Naive thymus-derived CD4-positive, alpha-beta T cell (primary cell): ENCODE measurements at regions not wholly inside any gene's neighbourhood (a gene's known extent, or its start where the extent isn't known, plus 50 kb on each side); places are given as distances from the start of the nearest gene placed in this dataset.

Experiments
- ATAC-seq: fragments of 150-1000 bp; cut with Tn5 transposase; 2 replicates; pipeline ENCODE4 v1.10.0; 2021; ENCODE audit warnings: mild to moderate bottlenecking, moderate library complexity
- CTCF ChIA-PET: fragments of 350-600 bp; sonication (Branson Sonifier 250); formaldehyde crosslinking; loops from one replicate; lab custom pipeline; 2021; ENCODE audit warnings: antibody characterized with exemption; lab: Charles Lee
- POLR2A ChIA-PET: fragments of 350-600 bp; sonication (Branson Sonifier 250); formaldehyde crosslinking; loops from one replicate; lab custom pipeline; 2021; ENCODE audit warnings: antibody characterized with exemption, inconsistent platforms; lab: Charles Lee
- DNase-seq, 9 donors: peaks; one replicate each; pipeline versions ENCODE4 v3.0.0 to v3.0.0-alpha.2; 2020 to 2022; ENCODE audit warnings: mixed read lengths in 1 of 9
- H3K27ac ChIP-seq: one replicate; pipeline ENCODE4 v1.7.0; 2013; ENCODE audit warnings: mild to moderate bottlenecking, low read depth, low read length, moderate library complexity
- H3K27me3 ChIP-seq, 2 donors: one replicate each; pipeline ENCODE4 v1.7.0; 2013; ENCODE audit warnings: low read length in 2 of 2, mild to moderate bottlenecking in 2 of 2, moderate library complexity in 2 of 2; ENCODE audit not compliant: control insufficient read depth in 2 of 2, insufficient read depth in 2 of 2
- H3K36me3 ChIP-seq, 3 experiments: 1 replicate in 2 of 3; 2 replicates in 1 of 3; pipeline ENCODE4 v1.7.0; 2013; ENCODE audit warnings: low read length in 3 of 3, mild to moderate bottlenecking in 3 of 3, moderate library complexity in 1 of 3; ENCODE audit not compliant: insufficient read depth in 3 of 3, control insufficient read depth in 2 of 3
- H3K4me1 ChIP-seq, 2 donors: one replicate each; pipeline ENCODE4 v1.7.0; 2013; ENCODE audit warnings: low read length in 2 of 2, mild to moderate bottlenecking in 2 of 2, moderate library complexity in 1 of 2; ENCODE audit not compliant: control insufficient read depth in 2 of 2, insufficient read depth in 2 of 2
- H3K4me3 ChIP-seq: 2 replicates; pipeline ENCODE4 v1.7.0; 2013; ENCODE audit warnings: mild to moderate bottlenecking, low read length
- H3K9me3 ChIP-seq, 3 experiments: 1 replicate in 2 of 3; 2 replicates in 1 of 3; pipeline ENCODE4 v1.7.0; 2013; ENCODE audit warnings: low read length in 3 of 3; ENCODE audit not compliant: control insufficient read depth in 2 of 3
- H3K27ac Mint-ChIP-seq, 9 donors: one replicate each; pipeline ENCODE4 v1.8.0; 2020 to 2022; ENCODE audit warnings: mixed read lengths in 9 of 9, mild to moderate bottlenecking in 8 of 9, moderate library complexity in 5 of 9, inconsistent platforms in 2 of 9
- H3K27me3 Mint-ChIP-seq, 5 donors: one replicate each; pipeline ENCODE4 v1.8.0; 2021 to 2022; ENCODE audit warnings: mixed read lengths in 5 of 5, mild to moderate bottlenecking in 1 of 5
- H3K36me3 Mint-ChIP-seq, 5 donors: one replicate each; pipeline ENCODE4 v1.8.0; 2020 to 2022; ENCODE audit warnings: mixed read lengths in 5 of 5, mild to moderate bottlenecking in 3 of 5, inconsistent platforms in 1 of 5
- H3K4me1 Mint-ChIP-seq, 7 donors: one replicate each; pipeline ENCODE4 v1.8.0; 2020 to 2022; ENCODE audit warnings: mixed read lengths in 7 of 7, mild to moderate bottlenecking in 3 of 7, inconsistent platforms in 1 of 7
- H3K4me3 Mint-ChIP-seq, 10 donors: one replicate each; pipeline ENCODE4 v1.8.0; 2020 to 2022; ENCODE audit warnings: mild to moderate bottlenecking in 10 of 10, mixed read lengths in 10 of 10, moderate library complexity in 6 of 10, inconsistent platforms in 2 of 10
- H3K9me3 Mint-ChIP-seq, 11 donors: one replicate each; pipeline ENCODE4 v1.8.0; 2020 to 2022; ENCODE audit warnings: mixed read lengths in 11 of 11, mild to moderate bottlenecking in 4 of 11, inconsistent platforms in 1 of 11, moderate library complexity in 1 of 11
- intact Hi-C, 2 donors: fragments of 100-400 bp; cut with micrococcal nuclease; formaldehyde crosslinking; loops; one replicate each; pipeline ENCODE4 v1.15.1; 2023

DNA sequence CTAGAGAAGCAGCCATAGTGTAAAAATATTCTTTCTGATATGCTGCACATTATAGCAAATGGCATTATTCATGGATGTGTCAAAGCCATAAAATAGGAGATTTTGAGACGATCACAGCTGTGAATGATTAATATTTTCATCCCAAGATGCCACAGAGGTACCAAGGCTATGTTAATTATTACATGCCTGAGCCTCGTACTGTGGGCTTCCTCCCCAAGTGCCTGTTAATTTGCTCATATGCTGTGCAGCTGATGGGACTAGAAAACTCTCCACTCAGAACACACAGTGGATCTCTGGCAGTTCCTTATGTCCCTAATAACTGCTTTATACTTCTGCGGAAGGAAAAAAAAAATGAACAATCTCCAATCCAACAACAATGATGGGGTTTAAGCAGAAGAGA lies 184.9 kb upstream of the TSHZ2 start:
- no peak for DNase-seq
- POLR2A ChIA-PET, result no interaction called here
- no peak for ATAC-seq
- no peaks in the 10 kb centered on the region for H3K9me3 ChIP-seq
- no peak overlapping the region for H3K4me3 Mint-ChIP-seq
- CTCF ChIA-PET, result no interaction called here
- H3K4me1 ChIP-seq, result no peaks in the 10 kb centered on the region
- no peak overlapping the region for H3K27ac Mint-ChIP-seq
- H3K27me3 ChIP-seq, result no peaks in the 10 kb centered on the region
- H3K9me3 Mint-ChIP-seq, result peaks cover 0 to 3% (median 0%) of the 10 kb centered on the region in 11 donors
- no peak overlapping the region for H3K27ac ChIP-seq
- peaks cover 0 to 6% (median 0%) of the 10 kb centered on the region in 5 donors for H3K27me3 Mint-ChIP-seq
- no peaks in the 10 kb centered on the region for H3K36me3 Mint-ChIP-seq
- H3K4me1 Mint-ChIP-seq, result peaks cover 0 to 5% (median 3%) of the 10 kb centered on the region in 7 donors
- intact Hi-C loops, result no loop called here
- no peak overlapping the region for H3K4me3 ChIP-seq
- no peaks in the 10 kb centered on the region for H3K36me3 ChIP-seq

DNA sequence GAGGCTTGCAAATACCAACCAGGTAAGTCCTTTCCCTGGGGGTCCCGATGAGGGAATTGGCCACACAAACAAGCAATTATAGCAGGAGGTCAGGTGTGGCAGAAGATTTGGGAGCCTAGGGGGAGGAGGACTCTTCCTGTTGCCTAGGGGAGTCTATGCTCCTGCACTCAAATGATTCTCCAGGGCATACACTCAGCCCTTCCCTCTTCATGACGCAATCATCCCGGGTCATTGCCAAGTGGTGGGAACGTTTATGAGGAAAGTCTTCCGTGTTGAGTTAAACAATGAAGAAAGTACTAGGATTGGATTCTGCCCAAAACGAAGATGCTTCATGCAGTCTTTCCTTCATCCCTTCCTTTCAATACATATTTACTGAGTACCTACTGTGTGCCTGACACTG lies 186.5 kb upstream of the TSHZ2 start:
- no peaks in the 10 kb centered on the region for H3K27me3 ChIP-seq
- intact Hi-C loops, result no loop called here

GRCh38 chr20:52783769-52784168 lies 188.4 kb upstream of the TSHZ2 start:
- ChIA-PET POLR2A (no interaction called here), CTCF (no interaction called here)
- Mint-ChIP-seq H3K27ac (no peak overlapping the region), H3K4me1 (peaks cover 0 to 5% (median 3%) of the 10 kb centered on the region in 7 donors), H3K27me3 (peaks cover 0 to 6% (median 3%) of the 10 kb centered on the region in 5 donors), H3K4me3 (no peak overlapping the region), H3K9me3 (peaks cover 0 to 5% (median 0%) of the 10 kb centered on the region in 11 donors), H3K36me3 (peaks cover 0 to 2% (median 0%) of the 10 kb centered on the region in 5 donors)
- H3K27me3 ChIP-seq, result no peaks in the 10 kb centered on the region
- H3K4me1 ChIP-seq, result no peaks in the 10 kb centered on the region
- DNase-seq (peak in 1 of 9 donors; percentile 24), ATAC-seq (no peak)
- intact Hi-C loops, result loop anchor here in 1 of 2 donors (5.0 kb wide), 1 partner anchor 434 kb away; no protein-coding TSS in a partner anchor
- H3K27ac ChIP-seq, result no peak overlapping the region
- no peaks in the 10 kb centered on the region for H3K9me3 ChIP-seq
- no peaks in the 10 kb centered on the region for H3K36me3 ChIP-seq
- no peak overlapping the region for H3K4me3 ChIP-seq

More for the DNA sequence above, 186.5 kb upstream of the TSHZ2 start:
- Histone ChIP-seq H3K4me3 (no peak overlapping the region), H3K36me3 (no peaks in the 10 kb centered on the region), H3K9me3 (no peaks in the 10 kb centered on the region), H3K4me1 (no peaks in the 10 kb centered on the region), H3K27ac (no peak overlapping the region)
- ChIA-PET CTCF (no interaction called here), POLR2A (no interaction called here)
- H3K4me3 Mint-ChIP-seq, result no peak overlapping the region
- no peak overlapping the region for H3K27ac Mint-ChIP-seq
- DNase-seq (no peak), ATAC-seq (no peak)
- peaks cover 0 to 3% (median 0%) of the 10 kb centered on the region in 11 donors for H3K9me3 Mint-ChIP-seq
- H3K4me1 Mint-ChIP-seq, result peaks cover 0 to 5% (median 3%) of the 10 kb centered on the region in 7 donors
- H3K27me3 Mint-ChIP-seq, result peaks cover 0 to 6% (median 0%) of the 10 kb centered on the region in 5 donors
- H3K36me3 Mint-ChIP-seq, result no peaks in the 10 kb centered on the region

- Mint-ChIP-seq H3K4me1 (peaks cover 0 to 5% (median 3%) of the 10 kb centered on the region in 7 donors), H3K27ac (no peak overlapping the region), H3K27me3 (peaks cover 0 to 7% (median 0%) of the 10 kb centered on the region in 5 donors), H3K4me3 (no peak overlapping the region), H3K9me3 (peaks cover 0 to 6% (median 0%) of the 10 kb centered on the region in 11 donors), H3K36me3 (peaks cover 0 to 4% (median 0%) of the 10 kb centered on the region in 5 donors)
- DNase-seq (no peak), ATAC-seq (no peak)
- Histone ChIP-seq H3K36me3 (no peaks in the 10 kb centered on the region), H3K27me3 (no peaks in the 10 kb centered on the region), H3K4me3 (no peak overlapping the region), H3K4me1 (no peaks in the 10 kb centered on the region), H3K9me3 (no peaks in the 10 kb centered on the region), H3K27ac (no peak overlapping the region)
- ChIA-PET POLR2A (no interaction called here), CTCF (no interaction called here)
- intact Hi-C loops, result loop anchor here in 1 of 2 donors (5.0 kb wide), 1 partner anchor 437 kb away; no protein-coding TSS in a partner anchor
These were observed 191.7 kb upstream of the TSHZ2 start for GRCh38 chr20:52780462-52780861.

DNA sequence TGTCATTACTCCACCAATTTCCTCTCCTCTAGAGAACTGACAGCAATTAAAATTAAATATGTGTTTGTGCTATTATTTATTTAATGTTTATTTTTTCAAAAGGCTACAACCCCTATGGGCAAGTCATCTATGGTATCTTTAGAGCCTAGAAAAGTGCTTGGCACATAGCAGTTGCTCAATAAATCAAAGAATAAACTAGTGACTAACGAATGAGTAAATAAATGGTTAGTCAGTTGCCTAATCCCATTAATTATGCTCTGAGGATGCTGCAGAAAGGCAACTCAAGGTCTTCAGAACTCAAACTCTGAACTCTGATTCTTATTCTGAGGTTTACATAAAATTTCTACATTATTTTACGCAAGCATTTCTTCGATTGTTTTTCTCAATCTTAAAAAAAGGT lies 193.0 kb upstream of the TSHZ2 start:
- CTCF ChIA-PET, result no interaction called here
- H3K4me1 ChIP-seq, result no peaks in the 10 kb centered on the region
- H3K36me3 ChIP-seq, result no peaks in the 10 kb centered on the region
- no peak overlapping the region for H3K27ac ChIP-seq
- H3K9me3 Mint-ChIP-seq, result peaks cover 0 to 6% (median 0%) of the 10 kb centered on the region in 11 donors
- H3K27ac Mint-ChIP-seq, result peak overlapping the region in 1 of 9 donors; percentile 54
- H3K9me3 ChIP-seq, result no peaks in the 10 kb centered on the region
- DNase-seq (no peak), ATAC-seq (no peak)
- H3K4me3 ChIP-seq, result no peak overlapping the region
- intact Hi-C loops, result no loop called here
- no peak overlapping the region for H3K4me3 Mint-ChIP-seq
- POLR2A ChIA-PET, result no interaction called here
- peaks cover 0 to 5% (median 3%) of the 10 kb centered on the region in 7 donors for H3K4me1 Mint-ChIP-seq
- peaks cover 0 to 7% (median 0%) of the 10 kb centered on the region in 5 donors for H3K27me3 Mint-ChIP-seq
- H3K36me3 Mint-ChIP-seq, result peaks cover 0 to 4% (median 0%) of the 10 kb centered on the region in 5 donors
- no peaks in the 10 kb centered on the region for H3K27me3 ChIP-seq

DNA sequence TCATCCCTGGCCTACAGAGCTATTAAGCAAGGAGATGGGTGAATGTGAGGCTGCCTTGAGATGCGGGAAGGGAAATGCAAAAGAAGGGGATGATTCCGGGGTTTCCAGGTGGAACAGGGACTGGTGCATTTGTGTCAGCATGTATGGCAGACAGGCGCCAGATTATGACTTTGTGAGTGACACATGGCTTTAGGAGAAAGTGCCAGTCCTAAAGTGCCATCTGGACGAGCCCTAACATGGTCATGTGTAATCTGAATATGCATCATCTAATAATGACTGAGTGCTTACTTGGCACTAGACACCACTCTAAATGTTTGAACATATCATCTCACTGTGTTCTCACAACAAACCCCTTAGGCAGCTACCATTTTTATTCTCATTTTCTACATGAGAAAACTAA lies 195.0 kb upstream of the TSHZ2 start:
- no peaks in the 10 kb centered on the region for H3K27me3 ChIP-seq
- H3K9me3 Mint-ChIP-seq, result peaks cover 0 to 6% (median 0%) of the 10 kb centered on the region in 11 donors
- ChIA-PET POLR2A (no interaction called here), CTCF (no interaction called here)
- ATAC-seq, result no peak
- intact Hi-C loops, result no loop called here
- peaks cover 0 to 4% (median 0%) of the 10 kb centered on the region in 5 donors for H3K36me3 Mint-ChIP-seq
- H3K27me3 Mint-ChIP-seq, result peaks cover 0 to 7% (median 2%) of the 10 kb centered on the region in 5 donors
- no peaks in the 10 kb centered on the region for H3K4me1 Mint-ChIP-seq
- no peak for DNase-seq
- H3K27ac ChIP-seq, result no peak overlapping the region
- no peak overlapping the region for H3K27ac Mint-ChIP-seq
- no peaks in the 10 kb centered on the region for H3K4me1 ChIP-seq
- H3K4me3 ChIP-seq, result no peak overlapping the region
- H3K4me3 Mint-ChIP-seq, result no peak overlapping the region
- H3K36me3 ChIP-seq, result no peaks in the 10 kb centered on the region
- H3K9me3 ChIP-seq, result no peaks in the 10 kb centered on the region

GRCh38 chr20:52775786-52776185 lies 196.4 kb upstream of the TSHZ2 start:
- Mint-ChIP-seq H3K9me3 (peaks cover 0 to 6% (median 0%) of the 10 kb centered on the region in 11 donors), H3K36me3 (peaks cover 0 to 4% (median 0%) of the 10 kb centered on the region in 5 donors), H3K27me3 (peaks cover 0 to 7% (median 2%) of the 10 kb centered on the region in 5 donors), H3K4me1 (no peaks in the 10 kb centered on the region), H3K27ac (no peak overlapping the region), H3K4me3 (no peak overlapping the region)
- Histone ChIP-seq H3K36me3 (no peaks in the 10 kb centered on the region), H3K27me3 (no peaks in the 10 kb centered on the region), H3K4me3 (no peak overlapping the region), H3K9me3 (no peaks in the 10 kb centered on the region), H3K4me1 (no peaks in the 10 kb centered on the region), H3K27ac (no peak overlapping the region)
- no peak for DNase-seq
- intact Hi-C loops, result no loop called here
- ChIA-PET CTCF (no interaction called here), POLR2A (no interaction called here)
- ATAC-seq, result no peak
